ENCODE measurements at regions not wholly inside any gene's neighbourhood (a gene's known extent, or its start where the extent isn't known, plus 50 kb on each side); places are given as distances from the start of the nearest gene placed in this dataset.
"Not testable (repeated sequence)": the region's sequence is repeated elsewhere in the genome, so short reads cannot be mapped to it uniquely, and the experiment has no call there.

- no peak overlapping the region for H3K27ac ChIP-seq
- H3K4me3 ChIP-seq, result no peak overlapping the region
- DNase-seq, result no peak
- intact Hi-C loops (cut with DNase I), result no loop called here
- no peaks in the 10 kb centered on the region for H3K4me1 ChIP-seq (replicated peaks in 1 of 2)
- no peaks in the 10 kb centered on the region for H3K9me3 ChIP-seq (replicated peaks in 1 of 3)
- TF ChIP-seq CTCF (IDR thresholded peaks at IDR 0.05), result no peak
- TF ChIP-seq POLR2A (IDR thresholded peaks at IDR 0.05), result no peak
- H3K36me3 ChIP-seq (replicated peaks in 1 of 2), result no peaks in the 10 kb centered on the region
- WGBS, 4 donors, result 81 to 84% (median 82%) methylated on average over 6 of the region's 6 CpGs
- no peaks in the 10 kb centered on the region for H3K27me3 ChIP-seq
These were observed 1081.5 kb downstream of the GALC start for GRCh38 chr14:86911486-86911885.

GRCh38 chr14:86905386-86905926 is 1087.5 kb downstream of the GALC start:
- H3K9me3 ChIP-seq (replicated peaks in 1 of 3); H3K27me3 ChIP-seq; DNase-seq; H3K27ac ChIP-seq; H3K4me3 ChIP-seq; H3K4me1 ChIP-seq (replicated peaks in 1 of 2); H3K36me3 ChIP-seq (replicated peaks in 1 of 2); intact Hi-C loops (cut with DNase I): not testable (repeated sequence)
- WGBS, 4 donors, result 94 to 98% (median 96%) methylated on average over 11 to 48 of the region's 48 CpGs

- Histone ChIP-seq H3K4me1 (replicated peaks in 1 of 2) (no peaks in the 10 kb centered on the region), H3K27me3 (no peaks in the 10 kb centered on the region), H3K36me3 (replicated peaks in 1 of 2) (no peaks in the 10 kb centered on the region), H3K27ac (no peak overlapping the region), H3K9me3 (replicated peaks in 1 of 3) (no peaks in the 10 kb centered on the region), H3K4me3 (no peak overlapping the region)
- whole genome bisulfite sequencing, 4 donors, result 59 to 70% (median 64%) methylated on average over 7 of the region's 7 CpGs
- TF ChIP-seq POLR2A (IDR thresholded peaks at IDR 0.05), result no peak
- no peak for TF ChIP-seq CTCF (IDR thresholded peaks at IDR 0.05)
- DNase-seq, result no peak
- intact Hi-C loops (cut with DNase I), result loop anchor here in 1 of 2 donors (5.0 kb wide), 1 partner anchor 440 kb away; no protein-coding TSS in a partner anchor
These were observed 1090.6 kb downstream of the GALC start for GRCh38 chr14:86902176-86902950.

GRCh38 chr14:86897704-86898513 is 1095.1 kb downstream of the GALC start:
- H3K36me3 ChIP-seq (replicated peaks in 1 of 2), result no peaks in the 10 kb centered on the region
- no peaks in the 10 kb centered on the region for H3K27me3 ChIP-seq
- DNase-seq, result no peak
- no peaks in the 10 kb centered on the region for H3K4me1 ChIP-seq (replicated peaks in 1 of 2)
- TF ChIP-seq CTCF (IDR thresholded peaks at IDR 0.05) (no peak), POLR2A (IDR thresholded peaks at IDR 0.05) (no peak)
- H3K9me3 ChIP-seq (replicated peaks in 1 of 3), result no peaks in the 10 kb centered on the region
- H3K4me3 ChIP-seq, result no peak overlapping the region
- WGBS, 4 donors, result 58 to 78% (median 68%) methylated on average over 4 of the region's 4 CpGs
- no peak overlapping the region for H3K27ac ChIP-seq
- intact Hi-C loops (cut with DNase I), result no loop called here

All from adrenal gland (tissue), 9 donors.